ENCODE measurements at regions not wholly inside any gene's neighbourhood (a gene's known extent, or its start where the extent isn't known, plus 50 kb on each side); places are given as distances from the start of the nearest gene placed in this dataset.

GRCh38 chr11:119952441-119952840, 185.5 kb downstream of the TRIM29 start (continued):
- TF ChIP-seq ZNF770 (CRISPR knock-in tag; IDR thresholded peaks at IDR 0.05) = no peak
- TF ChIP-seq BORCS8-MEF2B (CRISPR knock-in tag; IDR thresholded peaks at IDR 0.05) = no peak
- no peak for TF ChIP-seq RNF219 (CRISPR knock-in tag; IDR thresholded peaks at IDR 0.05)
- TF ChIP-seq ZNF639 (CRISPR knock-in tag; conservative IDR thresholded peaks at IDR 0.05) = no peak

GRCh38 chr11:119943298-119943655, 194.6 kb downstream of the TRIM29 start:
- DNase-seq (ENCODE audit: low spot score) (no peak), FAIRE-seq (no peak), ATAC-seq (no peak)
- intact Hi-C loops (cut with micrococcal nuclease; ENCODE audit: unreplicated experiment) = no loop called here
- Histone ChIP-seq H3K36me3 (replicated peaks in 1 of 2; ENCODE audit: control insufficient read depth in 1 of 2, insufficient read depth in 2 of 2, low read length in 2 of 2) (no peaks in the 10 kb centered on the region), H3K4me3 (replicated peaks in 1 of 3; ENCODE audit: insufficient read depth in 1 of 3, low read depth in 2 of 3, low read length in 3 of 3) (no peak overlapping the region), H4K20me1 (ENCODE audit: insufficient read depth, low read length) (no peaks in the 10 kb centered on the region), H3K79me2 (ENCODE audit: insufficient read depth, low read length) (no peaks in the 10 kb centered on the region), H3K27me3 (ENCODE audit: control insufficient read depth in 1 of 2, insufficient read depth in 2 of 2, low read length in 2 of 2) (peaks cover 2 to 3% of the 10 kb centered on the region in 2 experiments; a peak in 3 of 5 replicates), H3K4me2 (ENCODE audit: low read depth, low read length) (no peak overlapping the region), H3K9ac (ENCODE audit: insufficient read depth, low read depth, low read length) (no peak overlapping the region), H3K4me1 (ENCODE audit: insufficient read depth, low read length) (peaks cover 10% of the 10 kb centered on the region), H3K27ac (ENCODE audit: extremely low read length, insufficient read depth, low read length) (no peak overlapping the region), H3K9me3 (ENCODE audit: low read length) (no peaks in the 10 kb centered on the region), H2AFZ (ENCODE audit: low read length) (no peak overlapping the region)
- ChIA-PET POLR2A (no interaction called here), CTCF (ENCODE audit: low intra/inter-chr PET ratio, low total read pairs) (no interaction called here)
- BruUV-seq (replicated peaks) = no TSS peak
- WGBS (ENCODE audit: low lambda C conversion rate) = no CpG with 5 or more reads among the region's 5 CpGs
- in situ Hi-C loops (cut with HindIII; ENCODE audit: extremely low pct_ligation_motif_present, low pct_unique_long_range_greater_than_20kb) = no loop called here
- TF ChIP-seq HNRNPH1 (optimal IDR thresholded peaks at IDR 0.05; ENCODE audit: low read depth, low read length) = no peak
- no peak for TF ChIP-seq ZBTB7A (CRISPR knock-in tag; IDR thresholded peaks at IDR 0.05)
- TF ChIP-seq ZNF891 (CRISPR knock-in tag; IDR thresholded peaks at IDR 0.05) = no peak
- TF ChIP-seq STAG1 (CRISPR knock-in tag; IDR thresholded peaks at IDR 0.05) = no peak
- no peak for TF ChIP-seq EED (CRISPR knock-in tag; IDR thresholded peaks at IDR 0.05)
- TF ChIP-seq LRRFIP1 (CRISPR knock-in tag; conservative IDR thresholded peaks at IDR 0.05) = no peak
- no peak for TF ChIP-seq PATZ1 (CRISPR knock-in tag; IDR thresholded peaks at IDR 0.05)

All from HepG2 (cell line).